GM18498 (cell line): ENCODE measurements at regions not wholly inside any gene's neighbourhood (a gene's known extent, or its start where the extent isn't known, plus 50 kb on each side); places are given as distances from the start of the nearest gene placed in this dataset.

Source experiments
- ATAC-seq: cut with Tn5 transposase; IDR thresholded peaks from one replicate; pipeline ENCODE4 v1.9.1; 2021; ENCODE audit warnings: mild to moderate bottlenecking, moderate library complexity; ENCODE audit not compliant: unreplicated experiment

DNA sequence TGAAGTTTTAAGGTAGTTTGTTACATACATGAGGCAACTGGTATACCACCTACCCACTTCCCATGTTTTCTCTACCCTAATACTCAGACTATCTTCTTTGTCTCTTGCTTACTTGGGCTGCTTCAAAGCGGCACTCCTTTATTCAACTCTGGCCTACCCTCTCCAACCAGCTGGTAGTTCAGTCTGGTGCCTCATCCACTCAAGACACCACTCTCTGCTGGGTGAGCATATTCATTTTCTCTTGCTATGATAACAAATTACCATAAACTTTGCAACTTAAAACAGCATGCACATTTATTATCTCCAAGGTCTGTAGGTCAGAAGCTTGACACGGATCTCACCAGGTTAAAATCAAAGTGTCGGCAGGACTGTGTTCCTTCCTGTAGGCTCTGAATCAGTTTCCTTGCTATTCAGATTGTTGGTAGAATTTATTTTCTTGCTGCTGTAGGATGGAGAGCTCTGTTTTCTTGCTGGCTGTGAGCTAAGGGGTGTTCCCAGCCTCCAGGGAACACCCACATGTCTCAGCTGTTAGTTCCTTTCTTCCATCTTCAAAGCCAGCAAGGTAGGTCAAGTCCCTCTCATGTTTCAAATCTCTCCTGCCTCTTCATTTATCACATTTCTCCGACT, 666.0 kb downstream of the DIAPH3 start:
- ATAC-seq = no peak

DNA sequence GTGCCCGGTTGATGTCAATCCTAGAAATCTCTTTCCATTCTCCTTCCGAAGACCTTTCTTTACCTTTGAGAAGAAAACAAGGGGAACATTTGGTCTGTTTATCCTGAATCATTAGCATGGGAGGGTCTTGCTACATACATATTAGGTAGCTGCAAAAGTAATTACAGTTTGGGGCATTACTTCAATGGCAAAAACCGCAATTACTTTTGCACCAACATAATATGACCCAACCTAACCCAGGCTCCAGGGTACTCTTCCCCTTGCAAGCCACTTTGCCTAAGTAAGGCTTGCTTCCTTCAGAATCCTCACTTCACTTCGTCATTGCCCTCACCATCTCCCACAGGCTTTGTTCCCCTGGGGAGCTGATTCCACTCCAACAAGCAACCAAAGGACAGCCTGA, 662.7 kb downstream of the DIAPH3 start:
- no peak for ATAC-seq

DNA sequence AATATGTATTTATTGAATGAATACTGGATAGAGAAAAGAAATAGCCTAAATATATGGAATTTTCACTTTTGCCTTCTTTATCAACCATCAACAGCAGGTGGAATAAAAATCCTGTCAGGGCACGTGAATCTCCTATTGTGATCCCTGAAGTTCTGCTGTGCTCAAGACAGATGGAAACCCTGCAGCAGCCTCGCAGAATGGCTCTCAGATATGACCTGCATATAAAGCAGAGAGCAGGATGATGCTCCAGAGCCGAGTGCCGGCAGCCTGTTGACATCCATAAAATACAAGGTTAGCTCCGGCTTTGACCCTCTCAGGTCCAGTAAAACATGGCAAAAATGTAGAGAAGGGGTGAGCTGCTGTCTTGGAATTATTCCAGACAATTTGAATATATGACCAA, 659.3 kb downstream of the DIAPH3 start:
- ATAC-seq = no peak

DNA sequence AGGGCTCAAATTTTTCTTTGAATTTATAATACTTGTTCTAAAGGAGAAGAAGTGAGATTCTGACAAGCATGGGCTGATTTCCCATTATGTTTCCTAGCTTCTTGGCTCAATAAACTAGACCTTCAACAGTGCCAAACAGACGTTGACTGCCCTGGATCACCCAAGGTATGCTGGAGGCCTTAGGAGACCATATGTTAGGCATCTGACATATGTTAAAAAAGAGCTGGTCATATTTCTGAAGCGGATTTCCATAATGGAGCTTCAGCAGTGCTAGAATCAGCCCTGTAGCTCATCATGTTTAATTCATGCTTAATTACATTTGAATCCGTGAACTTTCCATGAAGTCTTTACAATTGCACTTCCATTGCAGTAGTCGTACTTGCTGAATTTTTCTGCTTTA, 653.3 kb downstream of the DIAPH3 start:
- no peak for ATAC-seq

DNA sequence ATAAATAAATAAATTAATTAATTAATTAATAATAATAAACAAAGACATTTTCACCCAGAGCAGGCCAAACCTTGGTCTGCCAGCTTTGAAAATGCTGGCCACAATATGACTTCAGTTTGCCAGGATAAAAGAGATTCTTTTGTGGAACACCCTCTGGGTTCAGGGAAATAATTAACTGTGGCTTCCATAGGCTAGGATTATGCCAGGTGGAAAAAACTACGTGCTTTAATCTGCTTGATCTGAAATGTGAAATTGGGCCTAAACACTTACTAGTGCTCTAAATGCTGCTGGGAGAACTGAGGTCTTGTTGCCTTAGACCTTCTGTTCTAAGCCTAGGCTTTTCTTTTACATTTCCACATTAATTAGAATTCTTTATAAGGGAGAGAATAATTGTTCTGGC, 650.0 kb downstream of the DIAPH3 start:
- ATAC-seq = no peak

DNA sequence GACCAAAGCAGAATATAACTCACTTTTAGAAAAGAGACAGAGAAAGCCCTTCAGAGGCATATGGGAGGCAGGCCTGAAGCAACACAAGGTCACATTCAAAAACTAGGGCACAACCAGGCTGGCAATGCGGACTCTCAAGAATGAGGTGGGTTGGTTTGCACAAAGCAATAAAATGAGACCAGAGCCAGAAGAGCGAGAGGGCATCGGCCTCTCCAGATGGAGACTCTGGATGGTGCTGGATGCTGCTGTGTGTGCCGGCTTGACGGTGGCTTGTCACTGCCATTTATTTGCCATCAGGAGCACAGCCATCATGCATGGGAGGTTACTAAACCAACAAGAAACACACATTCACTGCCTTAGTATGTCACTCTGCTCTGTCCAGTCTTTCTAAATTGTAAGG, 649.4 kb downstream of the DIAPH3 start:
- no peak for ATAC-seq

DNA sequence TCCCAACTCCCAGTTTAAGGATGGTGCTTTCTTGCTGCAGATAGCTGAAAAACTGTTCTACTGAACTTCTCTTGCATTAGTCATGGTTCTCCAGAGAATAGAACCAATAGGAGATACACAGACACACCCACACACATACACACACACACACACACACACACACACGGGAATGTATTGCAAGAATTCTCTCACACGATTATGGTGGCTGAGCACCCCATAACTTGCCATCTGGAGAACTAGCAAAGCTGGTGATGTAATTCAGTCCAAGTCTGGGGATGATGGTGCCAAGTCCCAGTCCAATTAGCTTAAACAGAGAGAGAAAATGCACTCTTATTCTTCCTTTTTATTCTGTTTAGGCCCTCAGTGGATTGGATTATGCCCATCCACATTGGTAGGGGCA, 643.9 kb downstream of the DIAPH3 start:
- no peak for ATAC-seq

DNA sequence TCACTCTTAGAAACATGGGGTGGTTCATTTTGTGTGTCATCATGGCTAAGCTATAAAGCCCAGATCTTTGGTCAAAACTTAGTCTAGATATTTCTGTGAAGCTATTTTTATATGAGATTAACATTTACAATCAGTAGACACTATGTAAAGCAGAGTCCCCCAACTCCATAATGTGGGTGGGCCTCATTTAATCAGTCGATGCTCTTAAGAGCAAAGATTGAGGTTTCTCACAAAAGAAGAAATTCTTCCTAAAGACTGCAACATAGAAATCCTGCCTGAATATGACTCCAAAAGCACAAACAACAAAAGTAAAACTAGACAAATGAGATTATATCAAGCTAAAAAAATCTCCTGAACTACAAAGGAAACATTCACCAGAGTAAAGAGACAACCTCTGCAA, 642.2 kb downstream of the DIAPH3 start:
- no peak for ATAC-seq

DNA sequence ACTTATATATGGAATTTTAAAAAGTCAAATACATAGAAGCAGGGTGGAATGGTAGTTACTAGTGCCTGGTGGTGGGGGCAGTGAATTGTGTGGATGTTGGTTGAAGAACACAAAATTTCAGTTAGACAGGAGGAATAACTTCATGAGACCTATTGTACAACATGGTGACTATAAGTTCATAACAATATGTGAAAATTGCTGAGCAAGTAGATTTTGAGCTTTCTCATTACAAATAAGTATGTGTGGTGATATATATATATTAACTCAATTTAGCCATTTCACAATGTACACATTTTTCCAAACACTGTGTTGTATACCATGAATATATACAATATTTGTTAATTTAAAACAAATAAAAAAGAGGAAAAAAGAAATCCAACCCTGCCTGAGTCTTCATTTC, 641.1 kb downstream of the DIAPH3 start:
- ATAC-seq = no peak

DNA sequence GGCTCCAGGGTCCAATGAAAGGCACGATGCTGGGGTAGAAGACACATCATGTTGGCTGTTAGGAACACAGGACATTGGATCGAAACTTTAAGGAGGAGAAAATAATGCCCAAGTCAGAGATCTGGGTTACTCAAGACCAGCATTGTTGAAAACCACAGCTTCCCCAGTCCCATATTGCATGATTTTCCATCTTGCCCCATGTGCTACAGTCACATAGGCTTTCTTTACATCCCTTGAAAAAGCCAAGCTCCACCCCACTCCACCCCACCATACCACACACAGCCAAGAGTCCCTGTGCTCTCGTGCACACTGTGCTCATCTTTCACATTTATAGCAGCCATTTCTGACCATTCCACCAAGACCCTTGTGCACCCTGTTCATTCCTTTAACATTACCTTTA, 636.2 kb downstream of the DIAPH3 start:
- ATAC-seq = no peak

DNA sequence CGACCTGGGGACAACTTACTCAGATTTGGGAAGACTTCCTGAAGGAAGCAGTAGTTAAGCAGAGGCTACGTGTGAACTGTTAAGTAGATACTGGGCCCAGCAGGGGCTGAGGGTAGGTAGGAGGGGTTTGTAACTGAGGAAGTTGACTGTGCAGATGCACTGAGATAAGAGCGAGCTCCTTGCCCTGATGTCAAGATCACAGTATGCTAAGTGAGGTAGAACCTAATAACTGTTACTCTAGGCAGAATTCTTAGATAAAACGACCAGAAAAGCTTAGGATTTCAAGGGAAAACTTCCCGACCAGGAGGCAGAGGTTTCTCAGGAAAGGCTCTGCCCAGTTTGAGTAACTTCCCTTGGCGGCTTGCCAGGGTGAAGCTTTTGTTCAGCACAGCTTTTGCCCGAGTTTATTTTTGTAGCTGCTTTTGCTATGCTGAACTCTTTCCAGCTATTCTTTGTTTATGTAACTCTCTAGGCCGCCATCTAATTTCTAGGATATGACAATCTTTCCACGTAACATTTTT, 632.1 kb downstream of the DIAPH3 start:
- no peak for ATAC-seq

DNA sequence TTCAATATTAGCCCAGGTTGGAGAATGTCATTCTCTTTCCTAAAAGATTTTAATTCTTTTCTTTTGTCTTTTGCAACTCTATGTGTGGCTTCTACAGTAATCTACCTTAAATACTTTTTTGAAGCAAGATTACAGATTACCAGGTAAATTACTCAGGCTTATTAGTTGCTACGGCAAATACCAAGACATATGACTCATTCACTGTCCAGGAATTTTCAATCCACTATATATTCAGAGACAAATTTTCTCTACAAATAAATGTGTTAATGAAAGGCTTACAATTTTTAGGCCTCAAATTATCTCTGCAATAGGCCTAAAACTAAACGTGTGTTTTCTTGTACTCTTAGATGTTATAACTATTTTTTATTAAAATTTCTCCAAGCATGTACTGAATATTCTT, 631.3 kb downstream of the DIAPH3 start:
- no peak for ATAC-seq

DNA sequence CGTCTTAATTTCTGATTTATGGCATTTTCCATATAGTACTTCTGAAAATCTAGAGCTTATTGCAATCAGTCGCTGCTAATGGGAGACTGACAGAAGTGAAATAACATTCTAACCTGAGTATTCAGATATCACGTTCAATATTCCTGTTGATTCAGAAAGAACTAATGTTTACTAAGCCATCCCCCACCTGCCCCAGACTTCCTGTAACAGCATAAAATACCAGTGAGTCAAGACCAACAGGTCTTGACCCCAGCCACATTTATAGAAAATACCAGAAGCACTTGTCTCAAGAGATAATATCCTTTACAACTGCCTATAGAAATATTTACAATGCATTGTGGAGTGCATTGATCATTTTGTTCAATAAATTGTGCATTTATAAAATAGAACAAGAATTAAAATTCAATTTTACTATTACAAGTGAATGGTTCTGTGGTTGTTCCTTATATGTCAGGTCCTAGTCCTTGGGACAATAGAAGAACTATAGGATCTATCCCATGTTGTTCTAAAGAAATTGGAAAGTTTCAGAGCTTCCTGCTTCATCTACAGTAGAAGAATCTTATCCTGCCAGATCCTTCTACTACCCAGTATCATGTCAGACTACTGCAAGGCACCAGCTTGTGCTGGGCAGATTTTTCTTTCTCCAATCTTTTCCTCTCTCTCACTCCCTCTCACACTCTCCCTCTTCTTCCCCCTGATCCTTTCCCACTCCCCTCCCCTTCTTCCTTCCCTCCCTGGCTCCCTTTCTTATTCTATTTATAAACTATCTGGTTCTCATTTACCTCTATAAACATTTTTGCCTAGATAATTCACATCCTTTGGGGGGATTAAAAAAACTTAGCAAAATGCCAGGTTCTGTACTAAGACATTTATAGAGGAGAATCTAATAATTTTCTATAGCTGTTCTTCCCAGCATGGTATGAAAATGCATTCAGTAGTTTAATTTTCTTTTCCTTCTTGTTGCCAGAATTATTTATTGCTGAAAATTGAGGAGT, 629.9 kb downstream of the DIAPH3 start:
- no peak for ATAC-seq

DNA sequence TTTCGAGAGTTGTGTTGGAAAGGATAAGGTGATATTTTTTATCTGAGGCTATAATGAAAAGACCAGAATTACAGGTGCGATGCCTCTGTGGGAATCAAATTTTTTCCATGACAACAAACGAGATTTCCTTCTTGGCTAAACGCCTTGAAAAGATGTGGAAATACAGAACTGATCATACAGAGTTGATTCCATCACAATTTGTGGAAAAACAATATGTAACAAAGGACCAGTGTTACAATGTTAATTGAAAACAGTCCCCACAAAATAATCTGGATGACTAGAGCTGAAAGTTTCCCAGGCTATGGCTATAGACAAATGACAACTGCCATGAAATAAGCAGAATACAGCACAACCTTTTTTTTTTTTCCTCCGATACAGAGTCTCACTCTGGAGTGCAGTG, 628.9 kb downstream of the DIAPH3 start:
- ATAC-seq = no peak

DNA sequence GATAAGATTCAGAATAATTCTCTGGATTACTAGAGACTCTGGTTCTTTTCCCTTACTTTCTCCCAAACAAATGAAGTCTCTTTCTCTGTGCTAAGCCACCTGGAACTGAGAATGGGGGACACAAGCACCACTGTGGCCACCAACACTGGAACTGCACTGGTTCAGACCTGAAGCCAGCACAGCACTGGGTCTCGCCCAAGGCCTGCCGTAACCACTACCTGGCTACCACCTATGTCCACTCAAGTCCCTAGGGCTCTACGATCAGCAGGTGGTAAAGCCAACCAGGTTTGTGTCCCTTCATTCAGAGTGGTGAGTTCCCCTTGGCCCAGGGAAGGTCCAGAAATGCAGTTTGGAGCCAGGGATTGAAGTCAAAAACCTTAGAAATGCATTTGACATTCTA, 626.2 kb downstream of the DIAPH3 start:
- no peak for ATAC-seq

DNA sequence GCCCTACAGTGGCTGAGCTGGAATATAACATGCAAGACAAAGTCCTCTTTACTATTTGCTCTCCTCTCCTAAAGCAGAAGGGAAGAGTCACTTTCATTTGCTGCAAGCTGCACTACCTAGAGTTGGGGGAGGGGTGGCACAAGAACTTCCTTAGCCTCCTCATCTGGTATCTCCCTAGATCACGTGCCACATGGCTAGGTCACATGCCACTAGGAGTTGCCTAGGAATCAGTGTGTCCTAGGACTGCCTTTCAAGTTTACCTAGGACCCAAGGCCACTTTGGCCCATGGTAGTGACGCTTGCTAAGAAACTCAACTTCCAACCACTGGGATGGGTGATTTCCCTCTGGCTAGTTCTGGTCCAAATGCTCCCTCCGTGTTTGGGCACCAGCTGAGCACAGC, 625.2 kb downstream of the DIAPH3 start:
- no peak for ATAC-seq

DNA sequence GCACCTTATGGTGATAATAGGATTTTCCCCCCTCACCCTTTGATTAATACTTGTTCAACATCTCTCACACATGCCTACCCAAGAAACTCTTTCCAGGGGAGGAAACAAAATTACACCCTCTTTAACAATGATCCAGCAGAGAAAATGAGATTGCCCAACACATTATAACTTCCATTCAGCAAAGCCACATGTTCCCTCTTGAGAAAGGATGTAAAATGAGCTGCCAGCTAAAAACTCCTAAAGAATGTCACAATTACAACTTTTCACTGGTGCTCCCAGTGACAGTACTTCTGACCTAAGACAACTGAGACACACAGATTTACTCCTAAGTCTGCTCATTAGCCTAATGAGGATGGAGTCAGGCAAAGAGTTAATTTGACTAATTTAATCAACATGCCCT, 621.4 kb downstream of the DIAPH3 start:
- no peak for ATAC-seq

DNA sequence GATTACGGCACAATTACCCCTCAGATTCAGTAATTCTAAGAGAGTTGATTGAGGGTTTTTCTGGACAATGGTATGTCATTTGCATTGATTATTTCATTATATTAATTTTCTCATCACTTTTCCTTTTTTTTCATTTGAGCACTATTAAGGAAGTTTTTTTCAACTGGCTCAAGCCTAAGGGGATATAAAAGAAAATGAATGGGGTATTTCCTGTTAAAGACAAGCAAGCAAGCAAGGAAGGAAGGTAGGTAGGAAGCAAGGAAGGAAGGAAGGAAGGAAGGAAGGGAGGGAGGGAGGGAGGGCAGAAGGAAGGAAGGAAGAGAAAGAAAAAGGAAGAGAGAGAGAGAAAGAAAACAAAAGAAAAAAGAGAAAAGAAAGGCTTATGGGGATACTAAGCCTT, 620.3 kb downstream of the DIAPH3 start:
- ATAC-seq = no peak

DNA sequence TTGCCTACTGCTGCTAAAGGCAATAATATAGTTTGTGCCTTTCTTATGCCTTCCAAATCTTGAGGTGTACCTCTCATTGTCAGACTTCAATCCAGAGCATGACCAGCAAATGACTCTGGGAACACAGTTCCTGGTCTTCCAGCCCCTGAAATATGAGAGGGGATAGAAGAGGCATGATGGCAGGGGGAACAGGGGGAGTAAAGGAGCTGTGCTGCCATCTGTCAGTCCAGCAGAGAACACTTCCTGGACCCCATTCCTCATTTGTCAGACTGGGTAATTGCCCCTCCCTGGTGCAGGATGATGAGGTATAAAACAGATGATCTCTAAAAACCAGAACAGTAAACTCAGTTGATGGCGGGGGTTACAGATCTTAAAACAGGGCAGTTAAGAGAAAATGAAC, 618.7 kb downstream of the DIAPH3 start:
- ATAC-seq = no peak

DNA sequence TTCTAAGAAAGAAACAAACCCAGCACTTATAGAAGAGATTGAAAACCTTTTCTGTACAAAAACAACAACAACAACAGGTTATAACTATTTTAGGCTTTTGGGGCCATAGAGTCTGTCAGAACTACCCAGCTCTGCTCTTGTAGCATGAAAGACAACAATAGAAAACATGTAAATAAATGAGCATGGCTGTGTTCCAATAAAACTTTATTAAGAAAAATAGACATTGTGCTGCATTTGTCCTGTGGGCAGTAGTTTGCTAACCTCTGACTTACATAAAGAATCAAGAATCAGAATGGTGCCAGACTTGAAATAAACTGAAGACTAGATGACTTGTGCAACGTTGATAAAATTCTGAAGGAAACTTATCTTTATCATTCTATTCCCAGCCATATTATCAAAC, 617.5 kb downstream of the DIAPH3 start:
- no peak for ATAC-seq

DNA sequence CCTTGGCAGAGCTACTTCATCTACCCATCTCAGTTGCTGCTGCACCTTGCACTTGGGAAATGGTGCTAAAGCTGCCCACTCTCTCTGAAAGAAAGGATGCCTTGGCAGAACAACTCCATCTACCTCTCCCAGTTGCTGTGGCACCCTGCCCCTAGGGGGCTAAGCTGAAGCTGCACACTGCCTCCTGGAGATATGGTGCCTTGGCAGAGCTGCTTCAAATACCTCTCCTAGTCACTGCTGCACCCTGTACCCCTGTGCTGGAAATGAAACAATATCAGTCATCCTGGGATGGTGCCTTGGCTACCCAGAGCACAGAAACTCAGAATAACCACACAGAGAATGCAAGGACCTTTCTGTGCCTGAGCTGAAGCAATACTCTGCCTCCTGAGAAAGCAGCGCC, 615.8 kb downstream of the DIAPH3 start:
- ATAC-seq = no peak

DNA sequence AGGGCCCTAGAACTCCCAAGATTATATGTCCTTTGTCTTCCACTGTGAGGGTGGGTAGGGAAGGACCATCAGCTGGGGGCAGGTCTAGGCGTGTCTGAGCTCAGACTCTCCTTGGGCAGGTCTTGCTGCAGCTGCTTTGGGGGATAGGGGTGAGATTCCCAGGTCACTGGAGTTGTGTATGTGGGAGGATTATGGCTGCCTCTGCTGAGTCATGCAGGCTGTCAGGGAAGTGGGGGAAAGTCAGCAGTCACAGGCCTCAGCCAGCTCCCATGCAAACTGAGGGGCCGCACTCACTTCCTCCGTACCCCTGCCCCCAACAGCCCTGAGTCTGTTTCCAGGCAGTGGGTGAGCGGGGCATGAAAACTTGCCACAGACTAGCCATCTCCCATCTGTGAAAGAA, 600.8 kb downstream of the DIAPH3 start:
- ATAC-seq = no peak
